Cardiac muscle cell (in vitro differentiated cells and primary cell): ENCODE measurements at regions not wholly inside any gene's neighbourhood (a gene's known extent, or its start where the extent isn't known, plus 50 kb on each side); places are given as distances from the start of the nearest gene placed in this dataset.

Experiments
- DNase-seq, 2 donors: peaks; one replicate each; pipeline versions ENCODE4 v3.0.0 to v3.0.0-alpha.2; 2010 to 2017; ENCODE audit warnings: low read depth in 1 of 2, low spot score in 1 of 2
- H3K27ac ChIP-seq: fragments of 200-600 bp; sonication (generic); 2 replicates; pipeline ENCODE4 v1.5.1; 2016
- H3K27me3 ChIP-seq: fragments of 200-600 bp; sonication (generic); 2 replicates; pipeline ENCODE4 v1.6.0; 2016; ENCODE audit warnings: control low read depth
- H3K36me3 ChIP-seq: fragments of 200-600 bp; sonication (generic); 2 replicates; pipeline ENCODE4 v1.5.1; 2016; ENCODE audit warnings: control low read depth
- H3K4me1 ChIP-seq: fragments of 200-600 bp; sonication (generic); 2 replicates; pipeline ENCODE4 v1.8.1; 2017; ENCODE audit warnings: low read depth, mild to moderate bottlenecking, mixed run types
- H3K4me3 ChIP-seq: fragments of 200-600 bp; sonication (generic); 2 replicates; pipeline ENCODE4 v1.5.1; 2016; ENCODE audit warnings: mild to moderate bottlenecking
- H3K9me3 ChIP-seq: fragments of 200-600 bp; sonication (generic); 2 replicates; pipeline ENCODE4 v1.5.1; 2017; ENCODE audit warnings: low read depth, mild to moderate bottlenecking, control low read depth
- TF ChIP-seq, protein P1 (sequence below): IDR thresholded peaks from 2 replicates; pipeline ENCODE4 v1.5.1; 2012; ENCODE audit warnings: low read depth, mild to moderate bottlenecking, low read length

DNA sequence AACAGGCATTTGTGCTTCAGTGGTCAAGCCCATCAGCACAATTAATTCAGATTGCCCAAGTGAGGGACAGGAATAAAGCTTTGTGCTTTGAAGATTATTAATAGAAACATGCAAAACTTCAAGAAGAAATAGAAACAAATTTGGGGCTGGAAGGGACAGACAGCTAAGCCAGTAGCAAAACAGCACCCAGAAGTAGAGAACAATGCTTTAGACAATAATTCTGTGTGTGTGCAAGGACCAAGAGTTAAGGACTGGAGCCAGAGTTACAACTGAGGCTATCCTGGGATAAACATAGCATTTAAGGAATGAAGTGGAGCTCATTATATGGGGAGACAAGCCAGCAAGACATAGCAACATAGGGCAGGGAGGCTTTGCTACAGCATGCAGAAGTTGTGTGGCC lies 251.9 kb upstream of the DAB1 start:
- DNase-seq: no peak
- Histone ChIP-seq H3K4me3 (no peak overlapping the region), H3K4me1 (no peaks in the 10 kb centered on the region), H3K9me3 (no peaks in the 10 kb centered on the region), H3K36me3 (no peaks in the 10 kb centered on the region), H3K27ac (no peak overlapping the region), H3K27me3 (no peaks in the 10 kb centered on the region)
- TF ChIP-seq, protein P1, sequence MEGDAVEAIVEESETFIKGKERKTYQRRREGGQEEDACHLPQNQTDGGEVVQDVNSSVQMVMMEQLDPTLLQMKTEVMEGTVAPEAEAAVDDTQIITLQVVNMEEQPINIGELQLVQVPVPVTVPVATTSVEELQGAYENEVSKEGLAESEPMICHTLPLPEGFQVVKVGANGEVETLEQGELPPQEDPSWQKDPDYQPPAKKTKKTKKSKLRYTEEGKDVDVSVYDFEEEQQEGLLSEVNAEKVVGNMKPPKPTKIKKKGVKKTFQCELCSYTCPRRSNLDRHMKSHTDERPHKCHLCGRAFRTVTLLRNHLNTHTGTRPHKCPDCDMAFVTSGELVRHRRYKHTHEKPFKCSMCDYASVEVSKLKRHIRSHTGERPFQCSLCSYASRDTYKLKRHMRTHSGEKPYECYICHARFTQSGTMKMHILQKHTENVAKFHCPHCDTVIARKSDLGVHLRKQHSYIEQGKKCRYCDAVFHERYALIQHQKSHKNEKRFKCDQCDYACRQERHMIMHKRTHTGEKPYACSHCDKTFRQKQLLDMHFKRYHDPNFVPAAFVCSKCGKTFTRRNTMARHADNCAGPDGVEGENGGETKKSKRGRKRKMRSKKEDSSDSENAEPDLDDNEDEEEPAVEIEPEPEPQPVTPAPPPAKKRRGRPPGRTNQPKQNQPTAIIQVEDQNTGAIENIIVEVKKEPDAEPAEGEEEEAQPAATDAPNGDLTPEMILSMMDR: no peak

DNA sequence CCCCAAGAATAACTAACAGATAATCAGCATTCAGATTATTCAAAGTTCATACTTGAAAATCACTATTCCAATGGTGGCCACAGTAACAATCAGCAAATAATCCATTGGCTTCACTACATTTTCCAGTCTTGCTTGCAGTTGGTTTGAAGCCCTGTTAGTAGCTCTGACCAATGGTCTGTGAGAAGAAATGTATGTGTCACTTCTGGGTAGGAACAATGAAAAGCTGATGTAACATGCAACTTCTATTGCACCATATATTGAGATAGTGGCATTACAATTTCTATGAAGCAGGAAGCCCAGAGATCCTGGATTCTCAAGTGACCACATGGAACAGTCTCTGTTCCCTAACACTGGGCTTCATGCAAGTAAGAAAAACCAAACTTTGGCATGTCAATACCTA lies 250.9 kb upstream of the DAB1 start:
- Histone ChIP-seq H3K9me3 (no peaks in the 10 kb centered on the region), H3K27ac (no peak overlapping the region), H3K36me3 (no peaks in the 10 kb centered on the region), H3K4me3 (no peak overlapping the region), H3K4me1 (no peaks in the 10 kb centered on the region), H3K27me3 (no peaks in the 10 kb centered on the region)
- TF ChIP-seq, protein P1: no peak
- peak in 1 of 2 donors; percentile 11 for DNase-seq

DNA sequence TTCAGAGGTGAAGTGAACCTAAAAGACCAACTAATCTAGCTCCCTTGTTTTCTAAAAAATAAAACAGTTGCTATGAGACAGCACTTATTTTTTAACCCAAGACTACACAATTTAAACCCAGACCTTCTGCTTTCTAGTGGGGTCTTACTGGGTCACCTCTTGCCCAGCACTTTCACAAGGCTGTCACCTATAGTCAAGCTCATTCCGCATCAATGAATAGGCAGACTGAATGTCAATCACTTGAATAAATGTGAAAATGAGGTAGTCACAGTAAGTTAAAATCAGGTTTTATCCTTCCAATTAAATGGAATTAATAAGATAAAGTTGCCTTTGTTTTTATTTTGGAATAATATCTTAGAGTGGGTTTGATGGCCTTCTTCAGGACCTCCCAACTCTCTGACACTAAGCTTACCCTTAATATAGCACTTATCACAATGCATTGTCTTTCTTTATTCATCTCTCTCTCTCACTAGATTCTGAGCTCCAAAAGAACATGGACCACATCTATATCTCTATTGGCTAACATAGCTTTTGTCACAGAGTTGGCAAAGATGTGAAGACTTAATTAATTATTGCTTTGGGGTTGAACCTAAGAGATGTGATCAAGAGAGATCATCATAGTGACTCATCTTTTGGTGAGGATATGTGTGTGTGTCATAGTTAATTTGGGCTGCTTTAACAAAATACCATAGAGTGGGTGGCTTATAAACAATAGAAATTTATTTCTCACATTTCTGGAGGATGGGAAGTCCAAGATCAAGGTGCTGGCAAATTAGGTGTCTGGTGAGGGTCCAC lies 248.7 kb upstream of the DAB1 start:
- no peak for DNase-seq
- Histone ChIP-seq H3K4me3 (no peak overlapping the region), H3K27me3 (no peaks in the 10 kb centered on the region), H3K27ac (no peak overlapping the region), H3K36me3 (no peaks in the 10 kb centered on the region), H3K9me3 (no peaks in the 10 kb centered on the region), H3K4me1 (no peaks in the 10 kb centered on the region)
- TF ChIP-seq, protein P1: no peak

DNA sequence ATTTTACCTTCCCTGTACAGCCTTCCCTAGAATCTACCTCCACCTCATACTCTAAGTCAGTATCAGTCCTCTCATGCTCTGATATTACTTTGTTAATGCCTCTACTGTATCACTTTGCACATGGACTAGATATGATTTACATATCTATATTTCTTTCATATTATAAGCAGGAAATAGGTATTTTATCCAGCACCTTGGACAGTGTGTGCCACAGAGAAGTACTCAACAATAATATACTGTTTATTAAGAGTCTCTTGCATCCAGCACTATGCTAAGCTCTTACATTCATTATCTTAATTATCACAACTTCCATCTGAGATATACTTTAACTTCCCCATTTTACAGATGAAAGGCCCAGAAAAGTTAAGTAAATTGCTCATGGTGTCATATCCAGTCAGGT lies 247.9 kb upstream of the DAB1 start:
- no peak for DNase-seq
- H3K27me3 ChIP-seq: no peaks in the 10 kb centered on the region
- no peak overlapping the region for H3K27ac ChIP-seq

DNA sequence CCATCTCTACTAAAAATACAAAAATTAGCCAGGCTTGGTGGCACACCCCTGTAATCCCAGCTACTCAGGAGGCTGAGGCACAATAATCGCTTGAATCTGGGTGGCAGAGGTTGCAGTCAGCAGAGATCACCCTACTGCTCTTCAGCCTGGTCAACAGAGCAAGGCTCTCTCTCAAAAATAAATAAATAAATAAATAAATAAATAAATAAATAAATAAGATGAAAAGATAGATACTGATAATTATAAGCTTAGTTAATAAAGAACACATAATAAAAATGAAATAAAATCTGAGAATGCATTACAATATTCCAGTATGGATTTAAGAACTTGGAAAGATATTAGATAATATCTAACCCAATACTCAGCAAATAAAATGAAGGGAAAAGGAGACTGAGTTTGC lies 235.9 kb upstream of the DAB1 start:
- no peaks in the 10 kb centered on the region for H3K27me3 ChIP-seq
- H3K4me1 ChIP-seq: no peaks in the 10 kb centered on the region
- DNase-seq: no peak
- H3K27ac ChIP-seq: no peak overlapping the region
- H3K9me3 ChIP-seq: no peaks in the 10 kb centered on the region
- H3K4me3 ChIP-seq: no peak overlapping the region
- TF ChIP-seq, protein P1: no peak
- no peaks in the 10 kb centered on the region for H3K36me3 ChIP-seq

More for the DNA sequence above, 247.9 kb upstream of the DAB1 start:
- TF ChIP-seq, protein P1: no peak
- no peak overlapping the region for H3K4me3 ChIP-seq
- H3K9me3 ChIP-seq: no peaks in the 10 kb centered on the region
- no peaks in the 10 kb centered on the region for H3K4me1 ChIP-seq
- no peaks in the 10 kb centered on the region for H3K36me3 ChIP-seq
